MM.1S (cell line): ENCODE measurements at regions not wholly inside any gene's neighbourhood (a gene's known extent, or its start where the extent isn't known, plus 50 kb on each side); places are given as distances from the start of the nearest gene placed in this dataset.

Experiments
- CTCF ChIP-seq: fragments of 300-600 bp; sonication (generic); IDR thresholded peaks from 2 replicates; pipeline ENCODE4 v1.5.1; 2016; ENCODE audit warnings: antibody characterized with exemption, low read length, mixed read lengths
- EZH2 ChIP-seq: fragments of 300-600 bp; sonication (generic); optimal IDR thresholded peaks from 2 replicates; pipeline ENCODE3; 2017; ENCODE audit warnings: low read depth, mild to moderate bottlenecking, antibody characterized with exemption, low read length, mixed read lengths

- no peak for TF ChIP-seq CTCF
- no peak for TF ChIP-seq EZH2
Measured at GRCh38 chr11:25755918-25756584, 575.9 kb upstream of the ANO3 start.
